Central memory CD8-positive, alpha-beta T cell (primary cell): ENCODE measurements at regions not wholly inside any gene's neighbourhood (a gene's known extent, or its start where the extent isn't known, plus 50 kb on each side); places are given as distances from the start of the nearest gene placed in this dataset.

ENCODE experiments used
- ATAC-seq: fragments of 150-1000 bp; cut with Tn5 transposase; replicated peaks from 2 replicates; pipeline ENCODE4 v1.10.0; 2022; ENCODE audit warnings: mild to moderate bottlenecking, moderate FRiP score, moderate number of reproducible peaks; ENCODE audit not compliant: poor library complexity, severe bottlenecking; ENCODE audit errors: extremely low read depth
- DNase-seq, 2 donors: peaks; one replicate each; pipeline ENCODE4 v3.0.0; 2021; ENCODE audit warnings: low spot score in 2 of 2
- H3K27ac Mint-ChIP-seq: one replicate; pipeline ENCODE4 v1.8.0; 2022; ENCODE audit warnings: low read depth, mild to moderate bottlenecking, moderate library complexity, mixed read lengths
- H3K27me3 Mint-ChIP-seq: one replicate; pipeline ENCODE4 v1.8.0; 2022; ENCODE audit warnings: mixed read lengths
- H3K36me3 Mint-ChIP-seq: one replicate; pipeline ENCODE4 v1.8.0; 2022; ENCODE audit warnings: mild to moderate bottlenecking, moderate library complexity, mixed read lengths; ENCODE audit not compliant: insufficient read depth
- H3K4me1 Mint-ChIP-seq: one replicate; pipeline ENCODE4 v1.8.0; 2022; ENCODE audit warnings: mixed read lengths
- H3K4me3 Mint-ChIP-seq: one replicate; pipeline ENCODE4 v1.8.0; 2022; ENCODE audit warnings: mild to moderate bottlenecking, moderate library complexity, mixed read lengths
- H3K9me3 Mint-ChIP-seq: one replicate; pipeline ENCODE4 v1.8.0; 2022; ENCODE audit warnings: mixed read lengths

DNA sequence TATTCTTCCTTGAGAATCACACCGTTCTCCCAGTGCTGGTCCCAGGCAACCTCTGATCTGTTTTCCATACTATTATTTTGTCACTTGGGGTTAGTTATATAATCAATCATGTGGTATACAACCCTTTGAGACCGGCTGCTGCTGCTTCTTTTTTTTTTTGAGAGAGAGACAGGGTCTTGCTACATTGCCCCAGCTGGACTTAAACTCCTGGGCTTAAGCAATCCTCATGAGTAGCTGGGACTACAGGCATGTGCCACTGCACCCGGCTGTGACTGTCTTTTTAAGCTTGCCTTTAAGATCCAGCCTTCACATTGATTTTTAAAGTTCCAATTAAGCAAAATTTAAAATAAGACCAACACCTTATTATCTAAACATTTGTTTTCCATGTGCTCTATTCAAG, 86.7 kb upstream of the EXOC1L start:
- H3K36me3 Mint-ChIP-seq, result peaks cover 2% of the 10 kb centered on the region

DNA sequence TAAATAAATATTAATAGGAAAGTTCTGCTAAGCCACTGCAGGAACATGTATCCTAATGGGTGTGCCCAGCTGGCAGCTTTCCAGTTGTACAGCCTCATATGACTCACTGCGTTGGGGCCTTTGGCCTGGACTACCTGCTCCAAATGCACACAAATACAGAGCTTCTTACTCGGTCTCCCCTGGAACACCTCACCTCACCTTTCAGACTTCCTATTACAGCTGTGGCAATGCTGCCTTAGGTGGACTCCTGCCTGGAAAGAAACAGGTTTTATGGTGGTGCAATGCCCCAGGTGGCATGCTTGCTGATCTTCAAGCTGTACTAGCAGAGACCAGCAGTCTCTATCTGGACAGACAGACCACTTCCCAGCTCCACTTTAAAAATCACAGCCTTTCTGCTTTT, 85.7 kb upstream of the EXOC1L start:
- H3K4me3 Mint-ChIP-seq, result no peak overlapping the region
- H3K27me3 Mint-ChIP-seq, result peaks cover 72% of the 10 kb centered on the region
- no peaks in the 10 kb centered on the region for H3K9me3 Mint-ChIP-seq
- H3K27ac Mint-ChIP-seq, result no peak overlapping the region
- no peaks in the 10 kb centered on the region for H3K4me1 Mint-ChIP-seq
- DNase-seq (no peak), ATAC-seq (no peak)
- H3K36me3 Mint-ChIP-seq, result peaks cover 2% of the 10 kb centered on the region

More for the DNA sequence above, 86.7 kb upstream of the EXOC1L start:
- Mint-ChIP-seq H3K27ac (no peak overlapping the region), H3K9me3 (no peaks in the 10 kb centered on the region), H3K4me1 (no peaks in the 10 kb centered on the region), H3K4me3 (no peak overlapping the region), H3K27me3 (peaks cover 65% of the 10 kb centered on the region)
- DNase-seq (no peak), ATAC-seq (no peak)

DNA sequence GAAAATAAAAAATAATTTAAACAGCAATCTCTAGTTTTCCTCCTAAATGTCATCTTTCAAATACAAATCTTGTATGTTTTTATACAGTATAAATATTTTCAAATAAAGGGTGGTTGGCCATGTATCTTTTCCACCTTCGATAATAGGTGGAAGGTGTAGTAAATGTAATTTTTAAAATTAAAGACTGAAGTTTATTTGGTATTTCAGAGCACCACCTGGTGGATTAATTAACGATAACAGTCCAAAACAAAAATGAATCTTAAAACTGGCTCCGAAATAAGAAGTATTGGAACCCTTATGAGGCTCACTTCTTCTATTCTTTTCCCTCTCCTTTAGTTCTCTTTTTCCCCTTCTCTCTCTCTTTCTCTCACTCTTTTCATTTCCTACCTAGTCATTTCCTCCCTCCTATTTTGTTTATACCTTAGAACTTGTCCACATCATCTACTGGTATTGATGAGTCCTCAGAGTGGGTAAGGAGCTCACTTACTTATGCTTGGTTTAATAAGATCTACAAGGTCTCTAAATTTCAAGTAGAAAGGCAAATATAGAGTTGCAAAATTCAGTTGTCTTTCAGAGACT, 82.9 kb upstream of the EXOC1L start:
- H3K4me3 Mint-ChIP-seq, result no peak overlapping the region
- H3K9me3 Mint-ChIP-seq, result no peaks in the 10 kb centered on the region
- ATAC-seq (no peak), DNase-seq (no peak)
- H3K4me1 Mint-ChIP-seq, result no peaks in the 10 kb centered on the region
- H3K36me3 Mint-ChIP-seq, result peaks cover 2% of the 10 kb centered on the region
- H3K27ac Mint-ChIP-seq, result no peak overlapping the region
- peaks cover 78% of the 10 kb centered on the region for H3K27me3 Mint-ChIP-seq

DNA sequence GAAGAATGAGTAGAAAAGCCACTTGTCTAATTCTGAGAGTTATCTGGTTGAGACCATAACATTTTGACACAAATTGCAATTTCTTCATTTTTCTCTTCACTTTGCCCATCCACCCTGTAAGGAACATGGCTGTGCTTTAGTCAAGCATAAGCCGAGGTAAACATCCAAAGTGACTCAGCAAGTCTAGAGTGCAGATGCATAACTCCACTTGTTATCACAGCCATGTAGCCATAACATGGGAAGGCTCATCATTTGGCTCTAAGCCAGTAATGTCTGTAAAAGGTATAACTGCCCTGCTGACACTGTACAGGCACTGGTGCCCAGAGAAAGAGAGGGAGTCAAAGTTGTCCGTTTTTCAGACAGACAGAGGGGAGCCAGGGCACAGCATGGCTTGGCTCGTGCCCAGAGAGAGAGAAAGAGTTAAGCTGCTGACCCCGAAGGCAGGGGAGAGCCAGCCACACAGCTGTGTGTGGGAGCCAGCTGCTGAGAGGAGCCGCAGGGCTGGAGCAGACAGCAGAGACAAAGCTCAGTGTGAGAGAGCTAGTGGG, 76.9 kb upstream of the EXOC1L start:
- Mint-ChIP-seq H3K27ac (no peak overlapping the region), H3K4me3 (no peak overlapping the region), H3K36me3 (no peaks in the 10 kb centered on the region), H3K27me3 (peaks cover 61% of the 10 kb centered on the region), H3K9me3 (no peaks in the 10 kb centered on the region), H3K4me1 (no peaks in the 10 kb centered on the region)
- ATAC-seq (no peak), DNase-seq (no peak)

DNA sequence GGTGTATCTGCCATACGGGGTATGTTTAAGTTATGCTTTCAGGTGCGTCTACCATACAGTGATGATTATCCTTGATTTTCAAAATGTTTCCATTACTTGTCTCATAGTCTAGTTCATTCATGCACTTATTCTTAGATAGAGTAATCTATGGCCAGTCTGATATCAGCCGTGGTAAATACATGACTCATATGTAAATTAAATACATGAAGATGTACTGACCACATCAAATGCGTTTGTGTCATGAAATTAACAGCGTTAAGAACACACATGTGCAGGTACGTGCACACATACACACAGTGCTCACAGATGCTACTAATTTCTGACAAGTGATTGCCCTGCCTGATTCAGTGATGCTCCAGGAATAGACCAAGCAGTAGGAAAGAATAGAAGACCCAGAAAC, 75.2 kb upstream of the EXOC1L start:
- Mint-ChIP-seq H3K36me3 (no peaks in the 10 kb centered on the region), H3K4me3 (no peak overlapping the region), H3K4me1 (no peaks in the 10 kb centered on the region), H3K27ac (no peak overlapping the region), H3K27me3 (peaks cover 59% of the 10 kb centered on the region), H3K9me3 (no peaks in the 10 kb centered on the region)
- no peak for ATAC-seq
- no peak for DNase-seq

DNA sequence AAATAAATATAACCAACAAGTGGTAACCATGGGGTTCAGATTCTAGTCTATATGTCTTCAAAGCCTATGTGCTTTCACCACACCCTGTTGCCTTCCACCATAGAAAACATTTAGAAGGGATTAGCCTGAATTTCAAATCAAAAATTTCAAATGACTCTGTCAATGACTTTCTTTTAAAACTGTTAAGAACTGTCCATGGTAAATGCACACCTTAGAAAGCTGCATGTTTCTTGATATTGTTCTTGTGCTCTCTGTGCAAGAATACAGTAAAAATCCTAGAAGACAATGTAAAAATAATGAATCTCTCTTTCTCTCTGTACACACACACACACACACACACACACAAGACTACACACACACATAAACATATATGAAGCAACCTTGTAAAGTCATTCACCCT, 74.6 kb upstream of the EXOC1L start:
- Mint-ChIP-seq H3K9me3 (no peaks in the 10 kb centered on the region), H3K36me3 (no peaks in the 10 kb centered on the region), H3K4me3 (no peak overlapping the region), H3K27me3 (peaks cover 53% of the 10 kb centered on the region), H3K4me1 (no peaks in the 10 kb centered on the region), H3K27ac (no peak overlapping the region)
- ATAC-seq, result no peak
- no peak for DNase-seq

DNA sequence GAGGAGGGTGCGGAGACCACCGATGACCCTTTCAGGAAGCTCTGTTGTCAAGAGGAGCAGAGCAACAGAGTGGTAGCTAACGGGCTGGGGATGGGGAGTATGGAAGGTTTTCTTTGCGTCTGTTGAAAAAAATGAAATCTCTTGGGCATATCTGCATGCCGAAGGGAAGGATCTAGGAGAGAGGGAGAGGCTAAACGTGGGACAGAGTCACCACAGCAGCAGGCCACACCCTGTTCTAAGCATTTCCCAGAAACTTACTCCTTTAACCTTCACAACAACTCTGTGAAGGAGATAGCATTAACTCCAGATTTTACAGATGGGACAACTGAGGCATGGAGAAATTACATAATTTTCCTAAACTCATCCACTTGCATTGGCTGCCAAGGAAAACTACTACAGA, 71.8 kb upstream of the EXOC1L start:
- H3K4me1 Mint-ChIP-seq, result no peaks in the 10 kb centered on the region
- DNase-seq (no peak), ATAC-seq (no peak)
- H3K27me3 Mint-ChIP-seq, result peaks cover 34% of the 10 kb centered on the region
- no peaks in the 10 kb centered on the region for H3K36me3 Mint-ChIP-seq
- no peak overlapping the region for H3K4me3 Mint-ChIP-seq
- no peak overlapping the region for H3K27ac Mint-ChIP-seq
- no peaks in the 10 kb centered on the region for H3K9me3 Mint-ChIP-seq

DNA sequence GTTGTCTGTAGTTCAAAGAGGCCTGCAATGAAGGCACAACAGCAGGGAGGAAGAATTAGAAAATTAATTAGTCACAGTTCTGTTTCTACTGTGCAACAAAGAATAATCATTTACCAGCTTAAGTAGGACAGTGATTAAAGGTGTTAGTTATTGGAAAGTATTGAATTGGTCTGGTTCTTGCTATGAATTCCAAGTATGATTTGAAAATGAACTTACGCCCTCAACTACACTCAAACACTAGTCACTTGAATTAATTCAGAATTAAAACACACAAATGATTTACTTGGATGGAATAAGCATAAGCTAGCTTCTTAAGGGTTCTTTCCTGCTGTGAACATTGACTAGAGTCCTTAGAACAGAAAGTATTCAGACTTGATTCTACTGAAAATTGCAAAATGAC, 69.9 kb upstream of the EXOC1L start:
- Mint-ChIP-seq H3K9me3 (no peaks in the 10 kb centered on the region), H3K4me3 (no peak overlapping the region), H3K27me3 (peaks cover 34% of the 10 kb centered on the region), H3K27ac (no peak overlapping the region), H3K36me3 (no peaks in the 10 kb centered on the region), H3K4me1 (no peaks in the 10 kb centered on the region)
- ATAC-seq (no peak), DNase-seq (no peak)

DNA sequence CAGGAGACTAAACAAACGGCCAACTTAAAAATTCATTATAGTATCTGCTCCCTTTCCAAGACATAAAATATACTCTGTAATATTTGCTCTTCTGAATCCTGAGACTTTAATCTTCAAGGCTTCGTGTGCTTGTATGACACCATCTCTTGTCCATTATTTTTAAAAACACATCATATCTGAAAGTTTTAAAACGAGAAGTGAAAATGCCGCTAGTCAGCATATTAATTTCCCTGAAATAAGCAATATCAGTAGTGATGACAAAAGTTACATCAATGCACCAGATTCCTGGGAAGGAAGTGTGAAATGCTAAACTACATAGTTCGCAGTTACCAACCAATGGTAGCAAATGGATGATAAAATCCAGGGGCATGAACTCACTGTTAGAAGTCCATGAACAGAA, 66.8 kb upstream of the EXOC1L start:
- no peak for DNase-seq
- Mint-ChIP-seq H3K9me3 (no peaks in the 10 kb centered on the region), H3K36me3 (no peaks in the 10 kb centered on the region), H3K27ac (no peak overlapping the region), H3K27me3 (peaks cover 14% of the 10 kb centered on the region), H3K4me1 (no peaks in the 10 kb centered on the region), H3K4me3 (no peak overlapping the region)
- ATAC-seq, result no peak

DNA sequence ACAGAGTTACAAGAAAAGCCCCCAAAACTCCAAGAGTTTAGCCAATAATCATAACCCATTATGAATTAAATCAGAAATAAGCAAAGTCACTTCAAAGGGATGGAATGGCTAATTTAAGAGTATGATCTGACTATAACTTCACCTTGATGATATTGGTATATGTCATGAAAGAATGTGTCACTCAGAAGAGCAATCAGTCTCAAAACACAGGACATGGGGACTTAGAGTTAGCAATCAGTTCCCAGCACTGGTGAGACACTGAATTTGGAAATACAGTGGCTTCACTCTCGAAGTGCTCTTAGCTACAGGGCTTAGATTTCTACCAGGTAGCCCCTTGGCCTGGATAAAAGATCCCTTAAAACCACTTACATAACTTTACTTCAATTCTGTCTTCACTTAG, 65.7 kb upstream of the EXOC1L start:
- Mint-ChIP-seq H3K36me3 (no peaks in the 10 kb centered on the region), H3K27me3 (peaks cover 3% of the 10 kb centered on the region), H3K27ac (no peak overlapping the region), H3K4me1 (no peaks in the 10 kb centered on the region), H3K9me3 (no peaks in the 10 kb centered on the region), H3K4me3 (no peak overlapping the region)
- DNase-seq, result no peak
- no peak for ATAC-seq

DNA sequence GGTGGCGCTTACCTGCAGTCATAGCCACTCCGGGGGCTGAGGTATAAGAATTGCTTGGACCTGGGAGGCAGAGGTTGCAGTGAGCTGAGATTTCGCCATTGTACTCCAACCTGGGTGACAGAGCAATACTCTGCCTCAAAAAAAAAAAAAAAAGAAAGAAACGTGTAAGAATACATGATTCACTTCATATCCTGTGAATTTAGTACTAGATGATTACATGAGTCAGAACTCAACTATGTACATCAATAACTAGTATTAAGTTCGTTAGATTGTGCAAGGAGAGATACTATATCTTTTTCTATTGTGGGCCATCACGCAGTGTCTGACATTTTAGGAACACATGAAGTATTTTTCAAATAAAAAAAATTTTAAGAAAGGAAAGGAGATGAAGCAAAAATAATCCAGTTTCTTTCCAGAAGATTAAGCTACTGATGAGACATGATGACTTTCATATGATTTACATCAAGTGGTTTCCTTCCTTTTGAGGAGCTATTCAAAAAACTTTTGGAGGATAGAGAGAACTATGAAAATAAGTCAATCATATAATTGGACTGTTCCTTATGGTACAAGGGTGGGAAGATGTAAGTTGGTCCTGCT, 64.7 kb upstream of the EXOC1L start:
- Mint-ChIP-seq H3K36me3 (no peaks in the 10 kb centered on the region), H3K27ac (no peak overlapping the region)
- ATAC-seq, result no peak

DNA sequence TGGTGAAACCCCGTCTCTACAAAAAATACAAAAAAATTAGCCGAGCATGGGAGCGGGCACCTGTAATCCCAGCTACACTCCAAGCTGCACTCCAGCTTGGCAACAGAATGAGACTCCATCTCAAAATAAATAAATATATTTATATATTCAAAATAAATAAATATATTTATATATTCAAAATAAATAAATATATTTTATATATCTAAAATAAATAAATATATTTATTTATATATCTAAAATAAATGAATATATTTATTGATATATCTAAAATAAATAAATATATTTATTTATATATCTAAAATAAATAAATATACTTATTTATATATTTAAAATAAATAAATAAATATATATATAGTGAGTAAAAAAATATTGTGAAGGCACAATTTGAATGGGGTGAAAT, 63.4 kb upstream of the EXOC1L start:
- DNase-seq (no peak), ATAC-seq (no peak)
- Mint-ChIP-seq H3K4me1 (no peaks in the 10 kb centered on the region), H3K4me3 (no peak overlapping the region), H3K27ac (no peak overlapping the region), H3K9me3 (no peaks in the 10 kb centered on the region), H3K27me3 (no peaks in the 10 kb centered on the region), H3K36me3 (no peaks in the 10 kb centered on the region)

More for the DNA sequence above, 64.7 kb upstream of the EXOC1L start:
- H3K4me1 Mint-ChIP-seq, result no peaks in the 10 kb centered on the region
- H3K4me3 Mint-ChIP-seq, result no peak overlapping the region
- H3K27me3 Mint-ChIP-seq, result no peaks in the 10 kb centered on the region
- no peaks in the 10 kb centered on the region for H3K9me3 Mint-ChIP-seq
- DNase-seq, result no peak

DNA sequence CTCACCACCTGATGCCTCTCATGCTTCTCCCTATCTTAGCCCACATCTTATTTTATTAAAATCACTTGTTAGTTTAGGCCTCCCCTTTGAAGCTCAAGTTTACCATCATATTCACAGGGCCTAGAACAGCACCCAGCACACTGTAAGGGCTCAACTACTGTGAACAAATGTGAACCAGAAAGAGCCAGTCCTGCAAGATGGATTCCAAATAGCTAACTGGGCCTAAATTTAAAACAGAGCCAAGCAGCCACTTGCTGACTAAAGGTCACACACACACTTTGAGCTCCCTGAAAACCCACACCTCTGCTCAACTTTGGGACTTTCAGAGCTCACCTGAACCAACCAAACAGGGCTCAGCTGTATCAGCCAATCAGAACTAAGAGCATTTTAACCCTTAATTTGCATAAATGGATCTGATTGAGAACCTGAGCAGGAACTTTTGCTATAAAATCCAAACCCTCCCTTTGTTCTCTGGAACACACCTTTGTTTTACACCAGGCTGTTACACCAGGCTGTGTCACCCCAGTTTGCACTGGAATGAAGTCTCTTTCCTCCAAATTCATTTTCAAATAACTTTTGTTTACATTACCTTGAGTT, 62.1 kb upstream of the EXOC1L start:
- H3K9me3 Mint-ChIP-seq, result no peaks in the 10 kb centered on the region
- H3K27me3 Mint-ChIP-seq, result no peaks in the 10 kb centered on the region
- no peak for DNase-seq
- ATAC-seq, result no peak
- no peak overlapping the region for H3K4me3 Mint-ChIP-seq
- H3K27ac Mint-ChIP-seq, result no peak overlapping the region
- H3K4me1 Mint-ChIP-seq, result no peaks in the 10 kb centered on the region
- no peaks in the 10 kb centered on the region for H3K36me3 Mint-ChIP-seq
